Cerebellar cortex (tissue), 1 donor: ENCODE measurements at regions not wholly inside any gene's neighbourhood (a gene's known extent, or its start where the extent isn't known, plus 50 kb on each side); places are given as distances from the start of the nearest gene placed in this dataset.
A peak's percentile ranks its signal among the peaks of the same experiment; 100 is the strongest.

Experiments
- DNase-seq: peaks from one replicate; pipeline ENCODE4 v3.0.0-alpha.2; 2015; ENCODE audit warnings: low spot score

GRCh38 chr1:57922130-57922529 is 498.3 kb upstream of the DAB1 start:
- no peak for DNase-seq

- DNase-seq = no peak
Observed at GRCh38 chr1:57916041-57916440, 492.2 kb upstream of the DAB1 start.

- DNase-seq = no peak
Observed at GRCh38 chr1:57911427-57911826, 487.6 kb upstream of the DAB1 start.

- no peak for DNase-seq
Observed at GRCh38 chr1:57910782-57911181, 486.9 kb upstream of the DAB1 start.

GRCh38 chr1:57910305-57910704 is 486.4 kb upstream of the DAB1 start:
- no peak for DNase-seq

GRCh38 chr1:57908147-57908890 is 484.5 kb upstream of the DAB1 start:
- DNase-seq = peak; percentile 82

GRCh38 chr1:57901208-57901919 is 477.5 kb upstream of the DAB1 start:
- DNase-seq = no peak

GRCh38 chr1:57898531-57898930 is 474.7 kb upstream of the DAB1 start:
- DNase-seq = no peak

GRCh38 chr1:57897581-57897980 is 473.7 kb upstream of the DAB1 start:
- no peak for DNase-seq

GRCh38 chr1:57894315-57894714 is 470.5 kb upstream of the DAB1 start:
- DNase-seq = no peak

GRCh38 chr1:57889676-57890320 is 465.9 kb upstream of the DAB1 start:
- no peak for DNase-seq

GRCh38 chr1:57887964-57888491 is 464.2 kb upstream of the DAB1 start:
- no peak for DNase-seq

GRCh38 chr1:57886376-57886775 is 462.5 kb upstream of the DAB1 start:
- no peak for DNase-seq

GRCh38 chr1:57883642-57883995 is 459.8 kb upstream of the DAB1 start:
- no peak for DNase-seq

- DNase-seq = no peak
Observed at GRCh38 chr1:57882934-57883641, 459.2 kb upstream of the DAB1 start.

- no peak for DNase-seq
Observed at GRCh38 chr1:57882072-57882471, 458.2 kb upstream of the DAB1 start.

- DNase-seq = no peak
Observed at GRCh38 chr1:57881639-57882038, 457.8 kb upstream of the DAB1 start.

GRCh38 chr1:57879700-57880099 is 455.8 kb upstream of the DAB1 start:
- no peak for DNase-seq

- DNase-seq = no peak
Observed at GRCh38 chr1:57874418-57874877, 450.6 kb upstream of the DAB1 start.

GRCh38 chr1:57872913-57873312 is 449.1 kb upstream of the DAB1 start:
- no peak for DNase-seq

- DNase-seq = no peak
Observed at GRCh38 chr1:57868908-57869307, 445.0 kb upstream of the DAB1 start.

- DNase-seq = no peak
Observed at GRCh38 chr1:57868239-57868638, 444.4 kb upstream of the DAB1 start.
